HG02623 (cell line): ENCODE measurements at regions not wholly inside any gene's neighbourhood (a gene's known extent, or its start where the extent isn't known, plus 50 kb on each side); places are given as distances from the start of the nearest gene placed in this dataset.

ENCODE experiments used
- ATAC-seq: cut with Tn5 transposase; IDR thresholded peaks from one replicate; pipeline ENCODE4 v1.9.1; 2021; ENCODE audit warnings: moderate library complexity; ENCODE audit not compliant: unreplicated experiment

DNA sequence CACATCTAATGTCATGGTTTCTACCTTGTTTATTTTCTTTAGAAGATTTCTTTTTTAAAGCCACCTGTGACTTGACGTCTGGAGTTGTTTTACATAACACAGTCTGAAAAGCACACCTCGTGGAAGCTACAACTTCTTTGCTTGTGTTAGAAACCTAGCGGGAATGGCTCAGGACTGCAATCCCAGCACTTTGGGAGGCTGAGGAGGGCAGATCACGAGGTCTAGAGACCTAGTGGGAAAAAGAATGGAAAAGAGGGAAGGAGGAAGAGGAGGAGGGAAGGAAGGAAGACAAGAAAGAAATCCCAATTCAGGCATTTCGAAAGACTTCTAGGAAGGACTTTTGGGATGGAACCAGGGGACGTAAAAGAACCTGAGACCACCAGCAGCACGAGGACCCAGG is 146.3 kb upstream of the CELF2 start:
- ATAC-seq = no peak

- no peak for ATAC-seq
Observed at GRCh38 chr10:10872035-10872673, 145.5 kb upstream of the CELF2 start.

DNA sequence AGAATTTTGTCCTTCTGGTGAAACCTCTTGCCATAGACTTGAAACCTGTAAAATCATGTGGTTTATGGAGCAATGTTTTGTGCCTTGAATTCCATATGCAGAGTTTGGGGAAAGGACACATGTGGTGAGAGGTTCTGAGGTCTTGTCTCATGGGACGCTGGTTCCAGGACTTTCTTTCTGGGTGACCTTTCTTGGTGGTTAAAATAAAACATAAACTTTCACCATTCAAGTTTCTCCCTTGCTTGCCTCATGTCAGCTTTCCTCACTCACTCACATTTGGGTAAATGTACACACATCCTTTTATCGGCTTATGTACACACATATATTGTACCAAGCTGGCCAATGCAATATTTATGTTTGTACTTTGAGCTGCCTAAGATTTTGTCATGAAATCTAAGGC is 144.9 kb upstream of the CELF2 start:
- ATAC-seq = no peak

DNA sequence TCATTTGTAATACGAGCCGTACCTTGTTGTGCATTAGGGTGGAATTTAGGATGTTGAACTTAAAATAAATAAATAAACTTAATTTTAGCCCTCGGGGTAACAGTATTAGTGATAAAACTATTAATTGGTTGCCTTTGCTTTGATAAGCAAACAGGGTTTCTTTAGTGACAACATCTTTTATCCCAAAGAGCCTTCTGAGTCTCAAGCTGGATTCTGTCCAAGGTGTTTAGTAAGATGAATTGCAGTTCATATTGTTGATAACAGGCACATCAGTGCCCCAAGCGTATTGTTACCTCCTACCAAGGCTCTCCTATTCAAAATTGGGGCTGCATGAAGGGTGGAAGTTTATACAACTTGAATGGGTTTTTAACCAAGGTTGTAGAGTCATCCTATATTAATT is 144.4 kb upstream of the CELF2 start:
- no peak for ATAC-seq

DNA sequence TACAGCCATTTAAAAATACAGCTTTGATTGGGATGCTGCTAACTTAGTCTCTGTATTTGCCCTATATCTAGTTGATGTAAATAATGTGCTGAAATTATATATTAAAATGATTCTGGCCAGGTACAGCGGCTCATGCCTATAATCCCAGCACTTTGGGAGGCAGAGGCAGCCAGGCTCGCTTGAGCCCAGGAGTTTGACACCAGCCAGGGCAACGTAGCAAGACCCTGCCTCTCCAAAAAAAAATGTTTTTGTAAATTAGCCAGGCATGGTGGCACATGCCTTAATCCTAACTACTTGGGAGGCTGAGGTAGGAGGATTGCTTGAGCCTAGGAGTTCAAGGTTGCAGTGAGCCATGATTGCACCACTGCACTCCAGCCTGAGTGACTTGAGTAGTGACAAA is 143.8 kb upstream of the CELF2 start:
- no peak for ATAC-seq

GRCh38 chr10:10878963-10879362 is 138.7 kb upstream of the CELF2 start:
- ATAC-seq = no peak

DNA sequence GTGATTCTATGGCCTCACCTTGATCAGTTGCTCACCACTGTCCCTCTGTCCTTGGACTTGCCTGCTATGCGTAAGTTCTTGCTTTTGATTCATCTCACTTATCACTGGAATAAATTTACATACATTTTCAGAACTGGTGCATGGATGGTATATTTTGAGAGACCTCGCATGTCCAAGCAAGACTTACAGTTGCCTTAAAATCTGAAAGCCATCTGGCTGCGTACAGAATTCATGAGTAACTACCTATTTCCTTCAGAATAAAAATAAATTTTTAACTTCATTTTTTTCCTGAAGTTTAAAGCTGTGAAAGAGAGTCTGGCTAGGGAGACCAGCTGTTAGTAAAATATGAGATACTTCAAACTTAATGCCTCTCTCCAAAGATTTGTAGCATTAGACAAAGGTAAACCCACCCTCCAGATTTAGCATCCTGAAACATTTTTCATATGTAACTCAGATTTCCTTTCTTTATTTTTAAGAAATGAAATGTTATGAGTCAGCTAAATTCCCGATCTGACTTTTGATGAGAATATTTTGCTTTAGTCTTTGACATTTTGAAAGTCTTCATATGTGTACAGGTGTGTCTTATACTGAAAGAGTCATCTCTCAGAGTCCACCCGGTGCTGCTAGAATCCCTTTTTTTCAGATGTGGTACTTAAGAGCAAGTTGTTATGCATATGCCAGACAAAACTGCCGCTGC is 136.4 kb upstream of the CELF2 start:
- ATAC-seq = no peak

DNA sequence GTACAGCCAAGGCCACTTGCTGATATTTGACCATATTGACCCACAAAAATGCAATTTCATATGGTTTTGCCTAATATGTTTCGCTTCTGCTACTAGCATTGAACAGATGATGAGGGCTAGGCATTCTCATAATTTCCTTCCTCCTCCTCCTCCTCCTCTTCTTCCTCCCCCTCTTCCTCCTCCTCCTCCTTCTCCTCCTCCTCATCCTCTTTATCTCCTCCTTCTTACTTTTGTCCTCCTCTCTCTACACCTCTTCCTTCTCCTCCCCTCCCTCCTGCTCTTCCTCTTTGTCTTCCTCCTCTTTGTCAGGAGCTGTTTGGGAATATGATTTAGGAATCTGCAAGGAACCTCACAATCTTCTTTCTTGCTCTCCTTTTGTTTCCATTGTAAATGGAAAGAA is 133.9 kb upstream of the CELF2 start:
- ATAC-seq = no peak

- no peak for ATAC-seq
Observed at GRCh38 chr10:10886861-10887531, 130.7 kb upstream of the CELF2 start.

DNA sequence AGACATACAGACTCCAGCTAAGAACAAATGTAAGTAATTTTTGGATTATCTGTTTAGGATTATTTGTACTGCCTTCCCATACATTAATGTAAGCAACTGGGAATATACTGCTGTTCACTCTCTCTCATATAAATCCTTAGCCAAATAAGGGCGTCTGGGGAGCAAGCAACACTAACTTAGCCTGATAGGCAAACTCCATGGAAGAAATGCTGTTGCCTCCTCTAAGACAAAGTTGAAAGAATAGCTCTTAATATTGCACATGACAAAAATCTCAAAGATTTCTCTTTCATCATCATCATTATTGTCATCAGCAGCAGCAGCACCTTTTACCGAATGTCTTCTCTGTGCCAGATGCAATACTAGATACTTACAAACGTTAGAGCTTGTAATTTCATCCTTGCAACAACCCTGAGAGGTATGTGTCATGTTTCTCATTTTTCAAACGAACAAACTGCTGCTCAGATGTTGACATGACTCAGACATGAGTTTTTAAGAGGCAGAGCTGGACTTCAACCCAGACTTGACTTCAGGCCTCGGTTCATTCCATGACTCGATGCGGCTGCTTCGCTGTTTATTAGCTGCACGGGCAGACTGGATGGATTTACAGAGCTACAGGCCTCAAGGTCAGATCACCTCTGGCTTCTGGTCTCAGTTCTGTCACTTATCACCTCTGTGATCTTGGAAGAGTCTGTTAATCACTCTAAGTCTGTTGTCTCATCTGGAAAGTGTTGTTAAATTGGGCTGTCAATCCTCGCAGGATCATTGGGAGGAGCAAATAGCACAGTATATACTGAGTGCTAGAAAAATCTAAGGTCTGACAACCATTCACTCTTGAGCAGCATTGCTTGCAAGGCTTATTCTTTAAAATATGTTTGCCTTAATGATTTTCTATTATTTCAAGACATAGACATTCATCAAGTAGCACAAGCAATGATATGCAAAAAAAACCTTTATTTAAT is 126.3 kb upstream of the CELF2 start:
- no peak for ATAC-seq

DNA sequence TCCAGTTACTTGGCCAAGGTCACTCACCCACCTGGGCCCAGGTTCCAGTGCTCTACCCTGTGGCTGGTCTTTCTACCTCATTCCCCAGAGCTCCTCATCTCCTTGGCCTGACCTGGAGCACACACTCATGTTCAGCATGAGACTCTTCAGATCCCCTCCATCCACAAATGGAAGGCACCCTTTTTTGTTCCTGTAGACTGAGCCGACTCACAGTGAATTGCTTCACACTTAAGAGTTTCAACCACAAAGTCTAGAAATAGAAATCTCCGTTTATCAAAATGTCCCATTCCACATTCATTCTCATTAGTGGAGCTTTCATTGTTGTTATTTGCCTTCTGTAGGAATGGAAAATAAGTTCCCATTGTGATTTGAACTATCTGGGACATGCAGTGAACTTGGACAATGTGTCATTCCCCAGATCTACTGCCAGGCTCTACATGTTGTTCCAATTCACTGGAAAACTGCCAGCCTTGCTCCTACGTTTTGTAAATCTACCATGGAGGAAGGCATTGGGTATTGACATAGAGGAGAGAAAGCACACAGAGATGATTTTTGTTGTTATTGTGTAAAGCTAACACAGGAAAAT is 125.3 kb upstream of the CELF2 start:
- ATAC-seq = no peak

DNA sequence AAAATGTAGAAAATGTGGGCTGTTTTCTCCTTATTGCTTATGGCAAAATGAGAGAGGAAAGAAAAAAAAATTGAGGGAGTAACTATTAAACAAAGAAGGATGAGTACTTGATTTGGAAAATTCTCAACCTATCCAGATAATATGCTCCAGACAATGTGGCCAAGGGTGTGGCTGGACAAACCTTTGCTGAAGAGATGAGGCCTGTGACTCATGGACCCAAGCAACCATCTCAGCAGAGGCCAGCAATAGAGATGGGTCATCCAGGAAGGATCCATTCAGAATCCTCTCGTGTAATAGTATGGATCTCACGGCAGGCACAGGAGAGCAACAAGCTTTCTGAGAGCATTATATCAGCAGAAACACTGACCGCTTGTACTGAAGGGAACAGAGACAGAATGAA is 120.3 kb upstream of the CELF2 start:
- ATAC-seq = no peak

DNA sequence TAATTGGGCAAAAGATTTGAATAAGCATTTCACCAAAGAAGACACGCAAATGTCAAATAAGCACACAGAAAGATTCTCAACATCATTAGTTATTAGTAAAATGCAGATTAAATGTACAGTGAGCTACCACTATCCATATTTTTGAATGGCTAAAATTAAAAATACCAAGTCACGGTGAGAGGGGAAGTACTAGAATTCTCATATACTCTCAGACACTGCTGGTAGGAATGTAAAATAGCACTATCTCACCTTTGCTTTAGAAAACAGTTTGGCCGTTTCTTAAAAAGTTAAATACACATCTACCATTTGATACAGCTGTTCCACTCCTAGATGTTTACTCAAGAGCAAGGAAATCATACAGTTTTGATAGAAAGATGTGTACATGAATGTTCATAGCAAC is 115.8 kb upstream of the CELF2 start:
- no peak for ATAC-seq

DNA sequence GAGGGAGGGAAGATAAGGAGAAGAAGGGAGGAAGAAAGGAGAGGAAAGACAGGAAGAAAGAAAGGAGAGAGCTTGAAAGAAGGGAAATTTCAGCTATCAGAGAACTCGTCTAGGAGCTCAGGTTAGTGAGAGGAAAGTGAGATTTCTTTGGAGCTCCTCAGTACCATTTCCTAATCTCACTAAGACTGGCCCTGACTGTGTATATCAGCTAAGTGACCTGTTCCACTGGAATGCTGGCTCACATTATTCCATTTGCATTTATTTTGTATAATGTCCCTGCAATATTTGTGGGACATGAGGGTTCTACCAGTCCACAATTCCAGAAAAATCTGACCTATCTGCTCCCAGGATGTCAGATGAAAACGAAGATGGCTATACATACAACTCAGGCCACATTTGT is 114.7 kb upstream of the CELF2 start:
- ATAC-seq = no peak

- no peak for ATAC-seq
Observed at GRCh38 chr10:10903620-10904019, 114.1 kb upstream of the CELF2 start.

- no peak for ATAC-seq
Observed at GRCh38 chr10:10910634-10911033, 107.0 kb upstream of the CELF2 start.

GRCh38 chr10:10911035-10911434 is 106.6 kb upstream of the CELF2 start:
- ATAC-seq = no peak

GRCh38 chr10:10911471-10911921 is 106.2 kb upstream of the CELF2 start:
- ATAC-seq = no peak

DNA sequence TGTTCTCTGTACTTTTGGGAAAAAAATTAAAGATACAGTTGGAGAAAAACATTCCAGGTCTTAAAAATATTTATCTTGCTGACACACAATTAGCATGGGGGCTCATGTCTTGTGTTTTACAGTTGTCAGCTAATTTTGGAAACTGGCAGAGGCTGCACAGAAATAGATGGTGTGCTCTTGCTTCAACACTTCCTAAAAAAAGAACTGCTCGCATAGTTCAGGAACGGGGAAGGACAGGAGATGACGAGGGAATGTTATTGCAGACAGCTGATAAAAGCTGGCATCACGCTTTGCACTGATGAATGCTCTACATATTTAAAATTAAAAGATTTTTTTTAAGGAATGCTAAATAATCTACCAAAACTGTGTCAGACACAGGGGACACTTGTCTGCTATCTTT is 103.5 kb upstream of the CELF2 start:
- ATAC-seq = no peak

DNA sequence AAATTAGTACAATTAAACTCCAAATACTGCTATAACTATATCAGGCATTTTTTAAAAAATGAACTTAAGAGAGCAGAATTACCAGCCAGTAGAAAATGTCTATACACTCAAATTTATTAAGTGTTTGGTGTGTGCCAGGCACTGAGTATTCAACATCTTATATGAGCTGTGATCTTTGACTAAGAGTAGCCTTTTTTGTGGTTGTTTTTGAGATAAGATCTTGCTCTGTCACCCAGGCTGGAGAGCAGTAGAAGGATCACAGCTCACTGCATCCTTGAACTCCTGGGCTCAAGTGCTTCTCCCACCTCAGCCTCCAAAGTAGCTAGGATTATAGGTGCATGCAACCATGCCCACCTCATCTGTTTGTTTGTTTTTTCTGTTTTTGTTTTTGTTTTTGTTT is 102.5 kb upstream of the CELF2 start:
- no peak for ATAC-seq

DNA sequence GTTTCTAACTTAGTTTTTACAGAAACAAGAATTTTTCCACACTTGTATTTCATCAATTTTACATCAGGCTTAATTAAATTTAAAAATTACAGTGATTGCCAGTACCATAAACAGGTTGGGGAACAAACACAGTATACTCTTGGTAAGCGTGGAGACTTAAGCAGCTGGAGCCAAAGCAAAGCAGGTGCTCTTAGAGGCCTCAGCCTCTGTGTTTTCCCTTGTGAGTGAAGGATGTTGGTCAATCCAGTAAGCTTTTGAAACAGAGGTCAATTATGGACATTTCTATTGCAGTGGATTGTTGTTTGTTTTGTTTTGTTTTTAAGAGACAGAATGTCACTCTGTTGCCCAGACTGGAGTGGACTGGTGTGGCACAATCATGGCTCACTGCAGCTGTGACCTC is 100.6 kb upstream of the CELF2 start:
- no peak for ATAC-seq
